HCT116 (cell line): ENCODE measurements at regions not wholly inside any gene's neighbourhood (a gene's known extent, or its start where the extent isn't known, plus 50 kb on each side); places are given as distances from the start of the nearest gene placed in this dataset.

Source experiments
- CTCF ChIP-seq, 3 experiments: fragments of 200-600 bp in 1 of 3; sonication (generic) in 1 of 3; IDR thresholded peaks in 2 of 3; conservative IDR thresholded peaks in 1 of 3; 2 replicates each; pipeline ENCODE4 v1.5.1; 2012 to 2017; ENCODE audit warnings: low read depth in 2 of 3, low read length in 2 of 3, antibody characterized with exemption in 1 of 3, borderline replicate concordance in 1 of 3, control low read depth in 1 of 3, mild to moderate bottlenecking in 1 of 3, mixed read lengths in 1 of 3, mixed run types in 1 of 3, moderate library complexity in 1 of 3; ENCODE audit not compliant: insufficient read depth in 1 of 3
- EZH2 ChIP-seq: fragments of 200-600 bp; sonication (generic); IDR thresholded peaks from 2 replicates; pipeline ENCODE4 v1.6.1; 2017; ENCODE audit warnings: antibody characterized with exemption, mixed run types
- EZH2phosphoT487 ChIP-seq: fragments of 200-600 bp; IDR thresholded peaks from 2 replicates; pipeline ENCODE4 v1.6.1; 2018; ENCODE audit warnings: antibody characterized with exemption, borderline replicate concordance
- FOSL1 ChIP-seq: IDR thresholded peaks from 2 replicates; pipeline ENCODE4 v1.6.1; 2012; ENCODE audit warnings: low read depth
- MAX ChIP-seq: IDR thresholded peaks from 2 replicates; pipeline ENCODE4 v1.6.1; 2012
- POLR2A ChIP-seq: IDR thresholded peaks from 2 replicates; pipeline ENCODE4 v1.7.0; 2011; ENCODE audit warnings: borderline replicate concordance; ENCODE audit not compliant: insufficient read depth, insufficient read length; ENCODE audit errors: extremely low read depth
- REST ChIP-seq: IDR thresholded peaks from 2 replicates; pipeline ENCODE4 v1.6.1; 2012; ENCODE audit warnings: low read depth
- SIN3A ChIP-seq: IDR thresholded peaks from 2 replicates; pipeline ENCODE4 v1.6.1; 2012; ENCODE audit warnings: low read depth
- SP1 ChIP-seq: IDR thresholded peaks from 2 replicates; pipeline ENCODE4 v1.6.1; 2012; ENCODE audit warnings: low read depth
- SRF ChIP-seq: IDR thresholded peaks from 2 replicates; pipeline ENCODE4 v1.6.1; 2012; ENCODE audit warnings: low read depth
- TCF7L2 ChIP-seq: IDR thresholded peaks from 2 replicates; pipeline ENCODE4 v1.7.0; 2011; ENCODE audit warnings: borderline replicate concordance, inconsistent platforms; ENCODE audit not compliant: insufficient read depth, insufficient read length; ENCODE audit errors: extremely low read depth
- ZBTB33 ChIP-seq: IDR thresholded peaks from 2 replicates; pipeline ENCODE4 v1.6.1; 2011; ENCODE audit warnings: mild to moderate bottlenecking, low read length, moderate library complexity; ENCODE audit not compliant: insufficient replicate concordance; ENCODE audit errors: extremely low read depth
- ZNF274 ChIP-seq: fragments of 200-500 bp; sonication (Bioruptor generic); IDR thresholded peaks from 2 replicates; pipeline ENCODE4 v1.6.1; 2014; ENCODE audit warnings: mild to moderate bottlenecking, low read depth, low read length, inconsistent platforms

- TF ChIP-seq SIN3A = no peak
- TF ChIP-seq CTCF (IDR thresholded peaks at IDR 0.05 in 2 of 3, conservative IDR thresholded peaks at IDR 0.05 in 1 of 3; ENCODE audit: borderline replicate concordance in 1 of 3, insufficient read depth in 1 of 3, low read depth in 2 of 3, low read length in 2 of 3) = no peak
- no peak for TF ChIP-seq ZBTB33
- no peak for TF ChIP-seq EZH2phosphoT487
- TF ChIP-seq EZH2 = no peak
- TF ChIP-seq REST = no peak
- no peak for TF ChIP-seq ZNF274
- no peak for TF ChIP-seq SRF
- no peak for TF ChIP-seq MAX
- TF ChIP-seq FOSL1 = no peak
- no peak for TF ChIP-seq SP1
- no peak for TF ChIP-seq TCF7L2
- TF ChIP-seq POLR2A = no peak
Observed at GRCh38 chr6:74000666-74001490, 304.9 kb downstream of the CD109 start.
